ENCODE measurements at regions not wholly inside any gene's neighbourhood (a gene's known extent, or its start where the extent isn't known, plus 50 kb on each side); places are given as distances from the start of the nearest gene placed in this dataset.

DNA sequence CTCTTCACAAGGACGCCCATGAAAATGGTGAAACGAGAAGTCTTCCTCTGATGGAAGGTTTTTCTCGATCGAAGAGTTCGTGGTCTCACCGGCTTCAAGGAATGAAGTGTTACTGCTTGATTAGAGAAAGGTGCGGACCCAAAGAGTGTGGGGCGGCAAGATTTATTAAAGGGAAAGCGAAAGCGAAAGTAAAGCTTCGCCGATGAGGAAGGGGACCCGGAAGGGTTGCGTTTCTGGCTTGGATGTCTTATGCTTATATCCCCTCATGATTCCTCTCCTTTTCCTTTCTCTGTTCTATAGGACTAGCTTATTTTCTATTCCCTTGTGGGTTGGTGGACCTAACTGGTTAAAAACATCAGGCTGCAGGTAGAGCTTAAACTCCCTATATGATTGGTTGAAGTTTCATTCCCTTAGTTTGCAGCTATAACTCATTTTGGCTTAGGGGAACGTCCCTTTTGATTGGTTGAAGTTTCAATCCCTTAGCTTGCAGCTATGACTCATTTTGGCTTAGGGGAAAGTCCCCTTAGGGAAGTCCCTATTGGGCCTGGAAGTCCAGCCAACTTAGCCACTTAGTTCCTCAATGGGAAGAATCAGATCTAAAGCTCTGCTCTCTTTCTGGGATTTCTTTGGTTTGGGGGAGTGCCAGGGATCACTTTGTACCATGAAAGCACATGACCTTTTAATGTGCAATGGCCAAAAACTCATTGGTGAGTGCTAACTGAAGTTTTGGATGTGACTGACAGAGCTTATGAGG is 1025.0 kb upstream of the PCDH10 start:
- Histone ChIP-seq H3K9ac (ENCODE audit: low read length) (no peak overlapping the region), H2AFZ (ENCODE audit: low read length) (no peak overlapping the region), H3K79me2 (ENCODE audit: insufficient read depth, low read length) (no peaks in the 10 kb centered on the region), H3K4me2 (ENCODE audit: low read length) (no peak overlapping the region), H3K4me3 (ENCODE audit: low read depth, low read length, poor library complexity, severe bottlenecking) (no peak overlapping the region), H3F3A (ENCODE audit: insufficient read depth, low read length) (no peaks in the 10 kb centered on the region; the same call in 1 of the 2 replicates), H3K36me3 (ENCODE audit: insufficient read depth, low read length) (no peaks in the 10 kb centered on the region), H4K20me1 (ENCODE audit: insufficient read depth, low read length) (no peaks in the 10 kb centered on the region), H3K9me3 (ENCODE audit: low read length) (peaks cover 5% of the 10 kb centered on the region; the same call in 1 of the 2 replicates), H3K4me1 (ENCODE audit: insufficient read depth, low read length, severe bottlenecking) (no peaks in the 10 kb centered on the region), H3K27ac (ENCODE audit: low read depth, low read length, poor library complexity, severe bottlenecking) (no peak overlapping the region), H3K9me2 (ENCODE audit: low read depth, low read length) (no peaks in the 10 kb centered on the region), H3K27me3 (ENCODE audit: insufficient read depth, low read length) (no peaks in the 10 kb centered on the region)
- TF ChIP-seq EZH2 (IDR thresholded peaks at IDR 0.05; ENCODE audit: borderline replicate concordance, low read length), result no peak
- TF ChIP-seq, protein P1, sequence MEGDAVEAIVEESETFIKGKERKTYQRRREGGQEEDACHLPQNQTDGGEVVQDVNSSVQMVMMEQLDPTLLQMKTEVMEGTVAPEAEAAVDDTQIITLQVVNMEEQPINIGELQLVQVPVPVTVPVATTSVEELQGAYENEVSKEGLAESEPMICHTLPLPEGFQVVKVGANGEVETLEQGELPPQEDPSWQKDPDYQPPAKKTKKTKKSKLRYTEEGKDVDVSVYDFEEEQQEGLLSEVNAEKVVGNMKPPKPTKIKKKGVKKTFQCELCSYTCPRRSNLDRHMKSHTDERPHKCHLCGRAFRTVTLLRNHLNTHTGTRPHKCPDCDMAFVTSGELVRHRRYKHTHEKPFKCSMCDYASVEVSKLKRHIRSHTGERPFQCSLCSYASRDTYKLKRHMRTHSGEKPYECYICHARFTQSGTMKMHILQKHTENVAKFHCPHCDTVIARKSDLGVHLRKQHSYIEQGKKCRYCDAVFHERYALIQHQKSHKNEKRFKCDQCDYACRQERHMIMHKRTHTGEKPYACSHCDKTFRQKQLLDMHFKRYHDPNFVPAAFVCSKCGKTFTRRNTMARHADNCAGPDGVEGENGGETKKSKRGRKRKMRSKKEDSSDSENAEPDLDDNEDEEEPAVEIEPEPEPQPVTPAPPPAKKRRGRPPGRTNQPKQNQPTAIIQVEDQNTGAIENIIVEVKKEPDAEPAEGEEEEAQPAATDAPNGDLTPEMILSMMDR (IDR thresholded peaks at IDR 0.05; ENCODE audit: low read length), result no peak

GRCh38 chr4:132124624-132124974 is 1024.5 kb upstream of the PCDH10 start:
- no peaks in the 10 kb centered on the region for H3K9me2 ChIP-seq (ENCODE audit: low read depth, low read length)

DNA sequence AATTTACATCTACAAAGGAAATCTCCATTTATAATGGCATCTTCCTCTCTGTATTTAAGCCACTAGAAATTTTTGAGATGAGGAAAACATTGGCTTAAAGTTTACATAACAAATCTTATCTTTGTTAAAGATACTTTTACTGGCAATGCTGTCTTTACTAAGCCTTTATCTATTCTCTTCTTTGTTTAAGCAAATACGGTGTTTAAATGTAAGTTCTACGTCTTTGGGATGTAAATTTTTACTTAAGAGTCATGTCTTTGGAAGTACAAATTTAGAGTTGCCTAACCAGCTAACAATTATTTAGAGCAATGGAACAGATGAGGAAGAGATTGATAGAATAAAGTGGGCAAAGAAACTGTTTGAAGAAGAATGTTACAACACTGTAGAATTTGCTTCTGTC is 1024.0 kb upstream of the PCDH10 start:
- no peaks in the 10 kb centered on the region for H3K27me3 ChIP-seq (ENCODE audit: insufficient read depth, low read length)
- no peaks in the 10 kb centered on the region; the same call in 1 of the 2 replicates for H3F3A ChIP-seq (ENCODE audit: insufficient read depth, low read length)
- H3K4me1 ChIP-seq (ENCODE audit: insufficient read depth, low read length, severe bottlenecking), result no peaks in the 10 kb centered on the region
- TF ChIP-seq EZH2 (IDR thresholded peaks at IDR 0.05; ENCODE audit: borderline replicate concordance, low read length), result no peak
- TF ChIP-seq, protein P1 (IDR thresholded peaks at IDR 0.05; ENCODE audit: low read length), result no peak
- H3K9me2 ChIP-seq (ENCODE audit: low read depth, low read length), result no peaks in the 10 kb centered on the region
- peaks cover 5% of the 10 kb centered on the region; the same call in 1 of the 2 replicates for H3K9me3 ChIP-seq (ENCODE audit: low read length)
- no peaks in the 10 kb centered on the region for H3K36me3 ChIP-seq (ENCODE audit: insufficient read depth, low read length)
- H3K79me2 ChIP-seq (ENCODE audit: insufficient read depth, low read length), result no peaks in the 10 kb centered on the region
- no peak overlapping the region for H3K27ac ChIP-seq (ENCODE audit: low read depth, low read length, poor library complexity, severe bottlenecking)
- no peaks in the 10 kb centered on the region for H4K20me1 ChIP-seq (ENCODE audit: insufficient read depth, low read length)
- no peak overlapping the region for H2AFZ ChIP-seq (ENCODE audit: low read length)
- no peak overlapping the region for H3K4me2 ChIP-seq (ENCODE audit: low read length)
- no peak overlapping the region for H3K4me3 ChIP-seq (ENCODE audit: low read depth, low read length, poor library complexity, severe bottlenecking)
- H3K9ac ChIP-seq (ENCODE audit: low read length), result no peak overlapping the region

More at GRCh38 chr4:132124624-132124974, 1024.5 kb upstream of the PCDH10 start:
- no peak overlapping the region for H3K9ac ChIP-seq (ENCODE audit: low read length)
- H3K4me1 ChIP-seq (ENCODE audit: insufficient read depth, low read length, severe bottlenecking), result no peaks in the 10 kb centered on the region
- H4K20me1 ChIP-seq (ENCODE audit: insufficient read depth, low read length), result no peaks in the 10 kb centered on the region
- H3K4me3 ChIP-seq (ENCODE audit: low read depth, low read length, poor library complexity, severe bottlenecking), result no peak overlapping the region
- H2AFZ ChIP-seq (ENCODE audit: low read length), result no peak overlapping the region
- no peaks in the 10 kb centered on the region for H3K27me3 ChIP-seq (ENCODE audit: insufficient read depth, low read length)
- H3K9me3 ChIP-seq (ENCODE audit: low read length), result peaks cover 5% of the 10 kb centered on the region; the same call in 1 of the 2 replicates
- no peaks in the 10 kb centered on the region; the same call in 1 of the 2 replicates for H3F3A ChIP-seq (ENCODE audit: insufficient read depth, low read length)
- no peaks in the 10 kb centered on the region for H3K79me2 ChIP-seq (ENCODE audit: insufficient read depth, low read length)
- no peak overlapping the region for H3K4me2 ChIP-seq (ENCODE audit: low read length)
- no peaks in the 10 kb centered on the region for H3K36me3 ChIP-seq (ENCODE audit: insufficient read depth, low read length)
- no peak for TF ChIP-seq EZH2 (IDR thresholded peaks at IDR 0.05; ENCODE audit: borderline replicate concordance, low read length)
- TF ChIP-seq, protein P1 (IDR thresholded peaks at IDR 0.05; ENCODE audit: low read length), result no peak
- no peak overlapping the region for H3K27ac ChIP-seq (ENCODE audit: low read depth, low read length, poor library complexity, severe bottlenecking)
